Endodermal cell (in vitro differentiated cells): ENCODE measurements at regions not wholly inside any gene's neighbourhood (a gene's known extent, or its start where the extent isn't known, plus 50 kb on each side); places are given as distances from the start of the nearest gene placed in this dataset.

Experiments used
- DNase-seq: peaks from one replicate; pipeline ENCODE4 v3.0.0-alpha.2; 2017
- H3K27ac ChIP-seq: 2 replicates; pipeline ENCODE4 v1.5.1; 2013; ENCODE audit warnings: mild to moderate bottlenecking, low read depth, low read length, moderate library complexity
- H3K27me3 ChIP-seq: 2 replicates; pipeline ENCODE4 v1.6.1; 2013; ENCODE audit warnings: mild to moderate bottlenecking, low read length, moderate library complexity; ENCODE audit not compliant: insufficient read depth, control insufficient read depth, poor library complexity, severe bottlenecking
- H3K36me3 ChIP-seq: 2 replicates; pipeline ENCODE4 v1.7.0; 2013; ENCODE audit warnings: mild to moderate bottlenecking, low read length, moderate library complexity; ENCODE audit not compliant: control insufficient read depth, insufficient read depth
- H3K4me1 ChIP-seq: one replicate; pipeline ENCODE4 v1.7.0; 2013; ENCODE audit warnings: low read length; ENCODE audit not compliant: control insufficient read depth, insufficient read depth
- H3K4me3 ChIP-seq: 2 replicates; pipeline ENCODE4 v1.5.1; 2013; ENCODE audit warnings: mild to moderate bottlenecking, low read length, moderate library complexity
- H3K9ac ChIP-seq: 2 replicates; pipeline ENCODE4 v1.6.1; 2013; ENCODE audit warnings: mild to moderate bottlenecking, low read length, moderate library complexity; ENCODE audit not compliant: poor library complexity, severe bottlenecking; ENCODE audit errors: extremely low read depth
- H3K9me3 ChIP-seq: 2 replicates; pipeline ENCODE4 v1.6.1; 2013; ENCODE audit warnings: mild to moderate bottlenecking, low read length, moderate library complexity; ENCODE audit not compliant: control insufficient read depth
- H3K27ac Mint-ChIP-seq: 2 replicates; pipeline ENCODE4 v1.8.0; 2020; ENCODE audit warnings: mixed read lengths
- H3K27me3 Mint-ChIP-seq: 2 replicates; pipeline ENCODE4 v1.8.0; 2021; ENCODE audit warnings: mild to moderate bottlenecking, mixed read lengths; ENCODE audit not compliant: insufficient read depth
- H3K36me3 Mint-ChIP-seq: 2 replicates; pipeline ENCODE4 v1.8.0; 2020; ENCODE audit warnings: low read depth, mixed read lengths
- H3K4me1 Mint-ChIP-seq: 2 replicates; pipeline ENCODE4 v1.8.0; 2020; ENCODE audit warnings: mixed read lengths
- H3K4me3 Mint-ChIP-seq: 2 replicates; pipeline ENCODE4 v1.8.0; 2020; ENCODE audit warnings: mild to moderate bottlenecking, moderate library complexity, mixed read lengths
- H3K9me3 Mint-ChIP-seq: 2 replicates; pipeline ENCODE4 v1.8.0; 2020; ENCODE audit warnings: mild to moderate bottlenecking, mixed read lengths
- CTCF ChIP-seq: fragments of 200-600 bp; sonication (generic); conservative IDR thresholded peaks from 2 replicates; pipeline ENCODE4 v1.5.0; 2021; ENCODE audit warnings: antibody characterized with exemption, mild to moderate bottlenecking
- WGBS, 2 experiments: methylation state at CpG; one replicate each; pipeline versions ENCODE4 v1.1.5 to v1.1.7; 2013; ENCODE audit warnings: missing lambda C conversion rate in 2 of 2, mixed read lengths in 1 of 2; ENCODE audit not compliant: insufficient coverage in 1 of 2, insufficient read length in 1 of 2; 5-methylcytosine and 5-hydroxymethylcytosine counted together

DNA sequence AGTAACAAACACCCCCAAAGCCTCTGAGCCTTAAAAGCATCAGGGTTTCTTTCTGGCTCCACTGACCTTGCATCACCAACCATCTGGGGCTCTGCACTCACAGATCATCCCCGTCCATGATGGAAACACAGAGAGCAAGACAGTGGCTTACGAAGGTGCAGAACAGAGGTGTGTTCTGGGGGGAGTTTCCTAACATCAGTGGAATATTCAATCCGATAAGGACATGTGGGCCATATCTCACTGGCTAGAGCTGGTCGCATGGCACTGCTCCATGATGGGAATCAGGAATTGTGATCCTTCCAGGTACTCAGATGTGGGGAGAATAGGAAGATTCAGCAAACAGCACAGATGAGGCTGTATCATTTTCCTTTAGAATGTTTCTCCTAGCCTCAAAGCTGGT lies 457.2 kb downstream of the IRS2 start:
- no peak overlapping the region for H3K27ac Mint-ChIP-seq
- no peak overlapping the region for H3K4me3 ChIP-seq

GRCh38 chr13:109326601-109327000 lies 459.8 kb downstream of the IRS2 start:
- Histone ChIP-seq H3K9ac (no peak overlapping the region), H3K36me3 (no peaks in the 10 kb centered on the region), H3K27me3 (no peaks in the 10 kb centered on the region), H3K4me1 (no peaks in the 10 kb centered on the region), H3K9me3 (no peaks in the 10 kb centered on the region), H3K27ac (no peak overlapping the region), H3K4me3 (no peak overlapping the region)
- no peaks in the 10 kb centered on the region for H3K36me3 Mint-ChIP-seq
- WGBS, 2 experiments, result 96 to 99% methylated on average over 8 to 9 of the region's 9 CpGs
- H3K9me3 Mint-ChIP-seq, result no peaks in the 10 kb centered on the region
- H3K27ac Mint-ChIP-seq, result no peak overlapping the region
- no peak overlapping the region for H3K4me3 Mint-ChIP-seq
- H3K27me3 Mint-ChIP-seq, result no peaks in the 10 kb centered on the region
- no peak for DNase-seq
- no peak for TF ChIP-seq CTCF
- H3K4me1 Mint-ChIP-seq, result no peaks in the 10 kb centered on the region

More for the DNA sequence above, 457.2 kb downstream of the IRS2 start:
- Histone ChIP-seq H3K36me3 (no peaks in the 10 kb centered on the region), H3K4me1 (no peaks in the 10 kb centered on the region), H3K27ac (no peak overlapping the region), H3K27me3 (no peaks in the 10 kb centered on the region), H3K9me3 (no peaks in the 10 kb centered on the region), H3K9ac (no peak overlapping the region)
- Mint-ChIP-seq H3K9me3 (no peaks in the 10 kb centered on the region), H3K4me1 (peaks cover 4% of the 10 kb centered on the region), H3K36me3 (no peaks in the 10 kb centered on the region), H3K4me3 (no peak overlapping the region), H3K27me3 (no peaks in the 10 kb centered on the region)
- TF ChIP-seq CTCF, result no peak
- WGBS, 2 experiments, result 94% methylated on average over 2 to 4 of the region's 4 CpGs
- no peak for DNase-seq

DNA sequence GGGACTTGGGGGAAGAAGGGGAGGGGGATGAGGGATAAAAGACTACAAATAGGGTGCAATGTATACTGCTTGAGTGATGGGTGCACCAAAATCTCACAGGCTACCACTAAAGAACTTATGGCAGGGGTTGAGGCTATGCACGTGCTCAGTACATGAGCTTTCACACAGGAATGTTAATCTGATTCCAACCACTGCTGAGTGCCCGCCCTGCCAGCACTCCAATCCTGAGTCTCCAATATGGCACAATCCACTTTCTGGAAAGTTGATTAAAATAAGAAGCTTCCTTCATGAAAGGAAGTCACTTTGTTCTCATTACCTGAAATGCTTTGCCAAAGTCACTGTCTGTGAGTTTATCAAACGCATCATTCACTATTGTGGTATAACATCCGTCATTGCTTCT lies 463.0 kb downstream of the IRS2 start:
- WGBS, 2 experiments, result 94 to 100% methylated on average over 4 of the region's 4 CpGs

More for the DNA sequence above, 463.0 kb downstream of the IRS2 start:
- Histone ChIP-seq H3K4me1 (no peaks in the 10 kb centered on the region), H3K27me3 (no peaks in the 10 kb centered on the region), H3K27ac (no peak overlapping the region), H3K9me3 (no peaks in the 10 kb centered on the region), H3K4me3 (no peak overlapping the region), H3K9ac (no peak overlapping the region), H3K36me3 (no peaks in the 10 kb centered on the region)
- H3K36me3 Mint-ChIP-seq, result no peaks in the 10 kb centered on the region
- no peaks in the 10 kb centered on the region for H3K27me3 Mint-ChIP-seq
- H3K4me1 Mint-ChIP-seq, result peaks cover 3% of the 10 kb centered on the region
- DNase-seq, result no peak
- H3K4me3 Mint-ChIP-seq, result no peak overlapping the region
- no peak overlapping the region for H3K27ac Mint-ChIP-seq
- peaks cover 8% of the 10 kb centered on the region for H3K9me3 Mint-ChIP-seq
- TF ChIP-seq CTCF, result no peak
